OCI-LY3 (cell line): ENCODE measurements at regions not wholly inside any gene's neighbourhood (a gene's known extent, or its start where the extent isn't known, plus 50 kb on each side); places are given as distances from the start of the nearest gene placed in this dataset.

Source experiments
- CTCF ChIP-seq: fragments of 200-600, 300-600 bp; sonication (generic); IDR thresholded peaks from 2 replicates; pipeline ENCODE4 v1.5.1; 2014; ENCODE audit warnings: antibody characterized with exemption, low read length, low read depth
- EZH2phosphoT487 ChIP-seq: fragments of 200-600 bp; shearing (Covaris generic); IDR thresholded peaks from 2 replicates; pipeline ENCODE4 v1.6.1; 2018; ENCODE audit warnings: antibody characterized with exemption, mixed run types, low read depth

GRCh38 chr6:33924681-33925080 is 120.9 kb upstream of the MLN start:
- TF ChIP-seq CTCF (no peak), EZH2phosphoT487 (no peak)
